ENCODE measurements at regions not wholly inside any gene's neighbourhood (a gene's known extent, or its start where the extent isn't known, plus 50 kb on each side); places are given as distances from the start of the nearest gene placed in this dataset.

- ChIA-PET CTCF (no interaction called here), POLR2A (no interaction called here)
- ATAC-seq, result no peak
- TF ChIP-seq REST (IDR thresholded peaks at IDR 0.05; ENCODE audit: insufficient read depth in 1 of 2, low read depth in 2 of 2, low read length in 1 of 2) (no peak), POLR2AphosphoS5 (IDR thresholded peaks at IDR 0.05; ENCODE audit: low read depth, low read length) (no peak), SIN3A (IDR thresholded peaks at IDR 0.05; ENCODE audit: borderline replicate concordance, insufficient read depth, low read depth, low read length) (no peak), TCF7L2 (IDR thresholded peaks at IDR 0.05; ENCODE audit: low read depth, low read length) (no peak), CTCF (IDR thresholded peaks at IDR 0.05) (no peak)
- no peaks in the 10 kb centered on the region for H3K9me3 ChIP-seq (ENCODE audit: control insufficient read depth, insufficient read depth, low read depth, low read length)
- no peaks in the 10 kb centered on the region for H3K4me1 ChIP-seq (ENCODE audit: control insufficient read depth, insufficient read depth, low read length)
- in situ Hi-C loops (cut with HindIII; ENCODE audit: low pct_unique_long_range_greater_than_20kb, low sequenced_read_pairs) (no loop called here), intact Hi-C loops (cut with micrococcal nuclease; ENCODE audit: unreplicated experiment) (no loop called here)
- no peak overlapping the region for H3K27ac ChIP-seq (ENCODE audit: low read length)
- no peaks in the 10 kb centered on the region for H3K27me3 ChIP-seq (ENCODE audit: control insufficient read depth, insufficient read depth, low read length)
- no TSS peak for BruUV-seq (replicated peaks)
- DNase-seq (ENCODE audit: low read depth, low spot score), result no peak
- no peaks in the 10 kb centered on the region for H3K36me3 ChIP-seq (ENCODE audit: control insufficient read depth, insufficient read depth, low read length)
- no peak overlapping the region for H3K4me3 ChIP-seq (ENCODE audit: low read depth in 2 of 2, low read length in 2 of 2)
Measured at GRCh38 chr18:69233465-69234054, 167.1 kb upstream of the DOK6 start.

GRCh38 chr18:69239849-69240674 is 160.6 kb upstream of the DOK6 start:
- in situ Hi-C loops (cut with HindIII; ENCODE audit: low pct_unique_long_range_greater_than_20kb, low sequenced_read_pairs) (no loop called here), intact Hi-C loops (cut with micrococcal nuclease; ENCODE audit: unreplicated experiment) (no loop called here)
- H3K36me3 ChIP-seq (ENCODE audit: control insufficient read depth, insufficient read depth, low read length), result no peaks in the 10 kb centered on the region
- ChIA-PET POLR2A (no interaction called here), CTCF (no interaction called here)
- H3K27ac ChIP-seq (ENCODE audit: low read length), result no peak overlapping the region
- no TSS peak for BruUV-seq (replicated peaks)
- H3K4me3 ChIP-seq (ENCODE audit: low read depth in 2 of 2, low read length in 2 of 2), result no peak overlapping the region
- H3K9me3 ChIP-seq (ENCODE audit: control insufficient read depth, insufficient read depth, low read depth, low read length), result no peaks in the 10 kb centered on the region
- TF ChIP-seq REST (IDR thresholded peaks at IDR 0.05; ENCODE audit: insufficient read depth in 1 of 2, low read depth in 2 of 2, low read length in 1 of 2) (no peak), POLR2AphosphoS5 (IDR thresholded peaks at IDR 0.05; ENCODE audit: low read depth, low read length) (no peak), SIN3A (IDR thresholded peaks at IDR 0.05; ENCODE audit: borderline replicate concordance, insufficient read depth, low read depth, low read length) (no peak), TCF7L2 (IDR thresholded peaks at IDR 0.05; ENCODE audit: low read depth, low read length) (no peak), CTCF (IDR thresholded peaks at IDR 0.05) (no peak)
- no peak for ATAC-seq
- no peaks in the 10 kb centered on the region for H3K4me1 ChIP-seq (ENCODE audit: control insufficient read depth, insufficient read depth, low read length)
- DNase-seq (ENCODE audit: low read depth, low spot score), result no peak
- no peaks in the 10 kb centered on the region for H3K27me3 ChIP-seq (ENCODE audit: control insufficient read depth, insufficient read depth, low read length)

All from Panc1 (cell line).